Smooth muscle cell (in vitro differentiated cells): ENCODE measurements at regions not wholly inside any gene's neighbourhood (a gene's known extent, or its start where the extent isn't known, plus 50 kb on each side); places are given as distances from the start of the nearest gene placed in this dataset.

Experiments
- DNase-seq: peaks from one replicate; lab custom pipeline; 2025; ENCODE audit not compliant: unreplicated experiment; lab: John Stamatoyannopoulos, UW
- H2AFZ ChIP-seq: fragments of 200-600 bp; sonication (generic); 2 replicates; pipeline ENCODE4 v1.6.0; 2016; ENCODE audit warnings: antibody characterized with exemption, low read depth, mild to moderate bottlenecking
- H3F3A ChIP-seq: fragments of 200-600 bp; sonication (generic); 2 replicates; pipeline ENCODE4 v1.6.0; 2017; ENCODE audit warnings: antibody characterized with exemption, low read depth
- H3K27ac ChIP-seq: fragments of 200-600 bp; sonication (generic); 2 replicates; pipeline ENCODE4 v1.5.1; 2016; ENCODE audit warnings: low read depth, mild to moderate bottlenecking
- H3K27me3 ChIP-seq: fragments of 200-600 bp; sonication (generic); 2 replicates; pipeline ENCODE4 v1.6.1; 2016; ENCODE audit warnings: low read depth, mild to moderate bottlenecking
- H3K36me3 ChIP-seq: fragments of 200-600 bp; sonication (generic); 2 replicates; pipeline ENCODE4 v1.5.1; 2016; ENCODE audit warnings: low read depth
- H3K4me1 ChIP-seq: fragments of 200-600 bp; sonication (generic); 2 replicates; pipeline ENCODE4 v1.5.1; 2016; ENCODE audit warnings: low read depth
- H3K4me2 ChIP-seq: fragments of 200-600 bp; sonication (generic); 2 replicates; pipeline ENCODE4 v1.6.0; 2016; ENCODE audit warnings: mild to moderate bottlenecking
- H3K4me3 ChIP-seq: fragments of 200-600 bp; sonication (generic); 2 replicates; pipeline ENCODE4 v1.5.1; 2016; ENCODE audit warnings: mild to moderate bottlenecking
- H3K79me2 ChIP-seq: fragments of 200-600 bp; sonication (generic); 2 replicates; pipeline ENCODE4 v1.6.0; 2016; ENCODE audit warnings: low read depth, mild to moderate bottlenecking
- H3K9ac ChIP-seq: fragments of 200-600 bp; sonication (generic); 2 replicates; pipeline ENCODE4 v1.6.0; 2016; ENCODE audit warnings: low read depth
- H3K9me3 ChIP-seq: fragments of 200-600 bp; sonication (generic); replicated peaks from 2 replicates; pipeline ENCODE4 v1.5.1; 2016; ENCODE audit warnings: low read depth
- H4K20me1 ChIP-seq: fragments of 200-600 bp; sonication (generic); 2 replicates; pipeline ENCODE4 v1.6.0; 2016; ENCODE audit warnings: low read depth
- WGBS: methylation state at CpG from one replicate; pipeline ENCODE4 v1.1.7; 2016; ENCODE audit warnings: low lambda C conversion rate; 5-methylcytosine and 5-hydroxymethylcytosine counted together
- TF ChIP-seq, protein P1 (sequence below): fragments of 200-600 bp; sonication (generic); IDR thresholded peaks from 2 replicates; pipeline ENCODE4 v1.5.1; 2017; ENCODE audit warnings: borderline replicate concordance, mild to moderate bottlenecking, antibody characterized with exemption; ENCODE audit not compliant: insufficient read depth, poor library complexity, severe bottlenecking

- H3K79me2 ChIP-seq, result no peaks in the 10 kb centered on the region
- H3K4me1 ChIP-seq, result peaks cover 31% of the 10 kb centered on the region
- no peak for DNase-seq
- TF ChIP-seq, protein P1, sequence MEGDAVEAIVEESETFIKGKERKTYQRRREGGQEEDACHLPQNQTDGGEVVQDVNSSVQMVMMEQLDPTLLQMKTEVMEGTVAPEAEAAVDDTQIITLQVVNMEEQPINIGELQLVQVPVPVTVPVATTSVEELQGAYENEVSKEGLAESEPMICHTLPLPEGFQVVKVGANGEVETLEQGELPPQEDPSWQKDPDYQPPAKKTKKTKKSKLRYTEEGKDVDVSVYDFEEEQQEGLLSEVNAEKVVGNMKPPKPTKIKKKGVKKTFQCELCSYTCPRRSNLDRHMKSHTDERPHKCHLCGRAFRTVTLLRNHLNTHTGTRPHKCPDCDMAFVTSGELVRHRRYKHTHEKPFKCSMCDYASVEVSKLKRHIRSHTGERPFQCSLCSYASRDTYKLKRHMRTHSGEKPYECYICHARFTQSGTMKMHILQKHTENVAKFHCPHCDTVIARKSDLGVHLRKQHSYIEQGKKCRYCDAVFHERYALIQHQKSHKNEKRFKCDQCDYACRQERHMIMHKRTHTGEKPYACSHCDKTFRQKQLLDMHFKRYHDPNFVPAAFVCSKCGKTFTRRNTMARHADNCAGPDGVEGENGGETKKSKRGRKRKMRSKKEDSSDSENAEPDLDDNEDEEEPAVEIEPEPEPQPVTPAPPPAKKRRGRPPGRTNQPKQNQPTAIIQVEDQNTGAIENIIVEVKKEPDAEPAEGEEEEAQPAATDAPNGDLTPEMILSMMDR, result no peak
- no peak overlapping the region for H3K27ac ChIP-seq
- no peak overlapping the region for H2AFZ ChIP-seq
- H3K27me3 ChIP-seq, result peaks cover 72% of the 10 kb centered on the region
- whole genome bisulfite sequencing, result 72% methylated on average over 19 of the region's 19 CpGs
- H3K9ac ChIP-seq, result no peak overlapping the region
- no peaks in the 10 kb centered on the region for H3F3A ChIP-seq
- no peak overlapping the region for H3K4me3 ChIP-seq
- no peaks in the 10 kb centered on the region for H3K9me3 ChIP-seq
- H3K4me2 ChIP-seq, result no peak overlapping the region
- H4K20me1 ChIP-seq, result no peaks in the 10 kb centered on the region
- no peaks in the 10 kb centered on the region for H3K36me3 ChIP-seq
Measured at GRCh38 chr15:89389841-89390603, 55.4 kb upstream of the POLG start.

- Histone ChIP-seq H3K79me2 (no peaks in the 10 kb centered on the region), H3K36me3 (no peaks in the 10 kb centered on the region), H2AFZ (no peak overlapping the region), H3K27me3 (peaks cover 56% of the 10 kb centered on the region), H3K9me3 (no peaks in the 10 kb centered on the region), H3K9ac (no peak overlapping the region), H3K4me1 (peaks cover 41% of the 10 kb centered on the region), H4K20me1 (no peaks in the 10 kb centered on the region), H3K4me2 (no peak overlapping the region), H3F3A (no peaks in the 10 kb centered on the region), H3K4me3 (no peak overlapping the region), H3K27ac (no peak overlapping the region)
- TF ChIP-seq, protein P1, result no peak
- whole genome bisulfite sequencing, result 88% methylated on average over 12 of the region's 12 CpGs
- no peak for DNase-seq
Measured at GRCh38 chr15:89387140-89387903, 52.7 kb upstream of the POLG start.

DNA sequence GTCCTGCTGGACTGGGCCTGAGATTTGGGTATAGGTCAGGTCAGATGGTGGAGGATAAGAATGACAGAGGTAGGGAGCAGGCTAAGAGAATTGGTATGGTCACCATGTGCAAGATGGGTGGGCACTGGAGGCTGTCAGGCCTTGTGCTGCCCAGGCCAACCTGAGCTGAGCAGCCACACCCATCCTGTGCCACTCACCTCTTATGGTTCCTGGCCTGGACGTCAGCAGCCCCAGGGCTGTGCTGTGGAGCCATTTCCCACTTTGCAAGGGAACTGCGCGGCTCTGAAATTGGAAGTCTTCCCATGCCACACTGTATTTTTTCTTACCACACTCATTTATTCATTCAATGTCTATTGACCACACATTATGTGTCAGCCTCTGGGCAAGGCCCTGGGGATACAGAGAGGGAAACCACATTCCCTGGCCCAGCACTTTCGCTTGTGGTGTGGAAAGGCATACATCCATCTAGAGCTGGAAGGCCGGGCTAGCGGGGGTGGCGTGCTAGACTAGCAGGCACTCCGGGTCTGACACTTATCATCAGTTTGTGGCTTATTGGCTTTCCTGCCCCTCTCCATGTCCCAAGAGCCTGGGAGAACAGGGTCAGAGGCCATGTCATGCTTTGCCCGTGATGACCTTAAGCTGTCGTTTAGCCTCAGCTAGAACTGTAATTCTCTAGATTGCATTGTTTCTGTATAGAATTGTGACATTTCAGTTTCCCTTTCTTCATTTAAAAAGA lies 51.1 kb upstream of the POLG start:
- Histone ChIP-seq H3F3A (no peaks in the 10 kb centered on the region), H2AFZ (no peak overlapping the region), H3K9ac (no peak overlapping the region), H3K4me3 (no peak overlapping the region), H3K27ac (no peak overlapping the region), H3K9me3 (no peaks in the 10 kb centered on the region), H3K79me2 (no peaks in the 10 kb centered on the region), H3K4me2 (no peak overlapping the region), H3K36me3 (no peaks in the 10 kb centered on the region), H3K4me1 (peaks cover 28% of the 10 kb centered on the region), H4K20me1 (no peaks in the 10 kb centered on the region), H3K27me3 (peaks cover 59% of the 10 kb centered on the region)
- DNase-seq, result no peak
- 47% methylated on average over 10 of the region's 10 CpGs for WGBS
- TF ChIP-seq, protein P1, result no peak
